GM21447 (cell line): ENCODE measurements at regions not wholly inside any gene's neighbourhood (a gene's known extent, or its start where the extent isn't known, plus 50 kb on each side); places are given as distances from the start of the nearest gene placed in this dataset.

ENCODE experiments used
- ATAC-seq: cut with Tn5 transposase; IDR thresholded peaks from one replicate; pipeline ENCODE4 v1.9.1; 2021; ENCODE audit not compliant: unreplicated experiment

GRCh38 chr2:133766164-133766832, 198.0 kb upstream of the NCKAP5 start:
- no peak for ATAC-seq

GRCh38 chr2:133768256-133768655, 200.0 kb upstream of the NCKAP5 start:
- ATAC-seq, result no peak

GRCh38 chr2:133768658-133769435, 200.6 kb upstream of the NCKAP5 start:
- no peak for ATAC-seq

GRCh38 chr2:133773854-133774653, 205.8 kb upstream of the NCKAP5 start:
- ATAC-seq, result no peak

GRCh38 chr2:133774654-133775015, 206.4 kb upstream of the NCKAP5 start:
- ATAC-seq, result no peak

DNA sequence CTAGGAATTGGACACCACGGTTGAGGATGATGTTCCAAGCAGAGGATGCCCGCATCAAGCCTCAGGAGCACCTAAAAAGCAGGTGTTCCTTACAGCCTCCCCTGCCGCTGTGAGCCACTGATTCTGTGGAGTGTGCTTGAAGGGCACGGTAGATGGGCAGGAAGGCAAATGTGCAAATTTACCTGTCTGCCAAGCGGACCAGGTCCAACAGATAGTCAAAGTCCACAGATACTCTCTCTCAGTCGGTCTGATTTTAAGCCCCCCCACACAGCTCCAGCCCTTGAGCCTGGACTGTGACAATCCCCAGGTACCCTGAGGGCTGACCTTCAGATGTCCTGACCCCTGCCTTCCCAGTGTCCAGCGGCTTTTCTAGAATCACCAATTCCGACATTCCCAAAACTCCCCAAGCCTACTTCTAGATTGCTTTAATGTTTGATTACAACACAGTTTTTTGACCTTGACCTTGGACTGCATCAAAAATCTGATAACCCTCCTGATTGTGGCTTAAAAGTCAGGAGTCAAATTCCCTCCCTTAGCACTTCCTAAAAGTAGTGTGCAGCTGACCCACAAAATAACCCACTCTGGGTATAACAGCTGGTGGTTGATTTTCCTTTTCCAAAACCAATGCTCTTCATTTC, 208.8 kb upstream of the NCKAP5 start:
- ATAC-seq, result no peak

DNA sequence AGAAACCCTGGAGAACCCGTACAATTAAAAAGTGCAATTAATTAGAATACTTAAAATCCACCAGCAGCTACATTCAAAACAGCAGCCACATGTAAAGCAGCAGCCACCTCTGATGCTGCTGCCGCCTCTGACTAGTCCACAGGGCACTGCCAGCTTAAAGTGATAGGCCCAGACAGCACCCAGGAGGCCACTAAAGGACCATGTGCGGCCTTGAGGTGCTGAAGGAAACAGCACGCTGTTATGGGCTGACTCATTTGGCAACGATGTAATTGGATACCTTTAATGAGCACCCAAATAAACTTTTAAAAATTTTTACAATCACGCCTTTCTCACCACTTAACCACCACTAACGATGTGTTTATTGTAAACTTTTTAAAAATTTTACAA, 209.3 kb upstream of the NCKAP5 start:
- ATAC-seq, result no peak

DNA sequence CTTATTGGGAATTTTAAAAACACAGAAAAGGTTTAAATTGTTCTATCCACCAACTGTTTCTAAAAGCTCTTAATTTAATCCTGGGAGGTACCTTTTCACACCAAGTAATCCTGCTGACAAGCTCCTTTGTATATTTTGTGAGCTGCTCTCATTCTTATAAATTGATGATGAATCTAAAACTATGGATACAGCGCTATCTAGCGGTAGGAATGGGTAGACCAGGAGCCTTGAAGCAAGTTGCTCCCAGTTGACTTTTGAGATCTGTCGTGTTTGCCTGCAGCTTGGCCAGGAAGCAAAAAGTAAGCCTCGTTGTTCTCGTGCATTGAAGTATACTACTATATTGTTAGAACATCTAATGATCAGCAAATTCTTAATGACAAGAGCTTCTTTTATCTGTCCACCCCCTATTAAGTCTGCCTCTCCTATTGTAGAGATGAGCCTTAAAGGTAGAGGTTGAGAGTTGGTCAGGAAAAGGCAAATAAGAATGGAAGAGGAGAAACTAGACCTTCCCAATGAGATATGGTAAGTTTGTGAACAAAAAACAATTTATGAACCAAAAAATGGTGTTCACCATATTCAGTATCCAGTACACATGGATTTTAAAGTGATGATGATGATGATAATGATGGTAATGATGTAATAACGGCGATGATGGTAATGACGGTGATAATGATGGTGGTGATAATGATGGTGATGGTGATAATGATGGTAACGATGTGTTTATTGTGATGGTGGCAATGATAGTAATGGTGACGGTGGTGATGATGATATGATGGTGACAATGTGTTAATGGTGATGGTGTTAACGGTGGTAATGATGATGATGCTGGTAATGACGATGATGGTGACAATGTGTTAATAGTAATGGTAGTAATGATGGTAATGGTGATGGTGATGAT, 212.1 kb upstream of the NCKAP5 start:
- no peak for ATAC-seq

DNA sequence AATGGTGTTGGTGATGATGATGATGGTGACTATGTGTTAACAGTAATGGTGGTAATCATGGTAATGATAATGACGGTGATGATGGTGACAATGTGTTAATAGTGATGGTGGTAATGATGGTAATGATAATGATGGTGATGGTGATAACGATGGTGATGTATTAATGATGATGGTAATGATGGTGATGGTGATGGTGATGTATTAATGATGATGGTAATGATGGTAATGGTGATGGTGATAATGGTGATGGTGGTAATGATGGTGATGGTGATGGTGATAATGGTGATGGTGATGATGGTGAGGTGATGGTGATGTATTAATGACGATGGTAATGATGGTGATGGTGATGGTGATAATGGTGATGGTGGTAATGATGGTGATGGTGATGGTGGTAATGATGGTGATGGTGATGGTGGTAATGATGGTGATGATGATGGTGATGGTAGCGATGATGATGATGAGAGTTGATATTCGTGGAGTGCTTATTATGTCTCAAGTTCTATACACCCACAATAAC, 212.8 kb upstream of the NCKAP5 start:
- ATAC-seq, result no peak

DNA sequence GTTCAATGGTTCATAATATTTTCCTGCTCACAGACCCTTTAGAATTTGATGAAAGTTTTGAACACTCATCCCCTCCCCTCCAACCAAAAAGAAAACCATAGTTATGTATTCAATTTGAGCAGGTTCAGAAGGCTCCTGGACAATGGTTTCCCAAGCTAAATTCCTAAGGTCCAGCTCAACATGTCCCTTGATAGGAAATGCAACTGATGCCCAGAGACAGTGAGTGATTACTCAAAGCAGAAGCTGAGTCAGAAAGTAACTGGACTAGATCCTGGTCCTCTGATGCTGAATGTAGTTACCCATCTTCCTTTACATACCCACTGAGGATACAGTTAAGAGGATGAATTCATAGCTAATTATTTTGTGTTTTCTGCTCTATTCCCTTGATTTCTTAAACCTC, 218.9 kb upstream of the NCKAP5 start:
- no peak for ATAC-seq

- ATAC-seq, result no peak
Observed at GRCh38 chr2:133787651-133788050, 219.4 kb upstream of the NCKAP5 start.

DNA sequence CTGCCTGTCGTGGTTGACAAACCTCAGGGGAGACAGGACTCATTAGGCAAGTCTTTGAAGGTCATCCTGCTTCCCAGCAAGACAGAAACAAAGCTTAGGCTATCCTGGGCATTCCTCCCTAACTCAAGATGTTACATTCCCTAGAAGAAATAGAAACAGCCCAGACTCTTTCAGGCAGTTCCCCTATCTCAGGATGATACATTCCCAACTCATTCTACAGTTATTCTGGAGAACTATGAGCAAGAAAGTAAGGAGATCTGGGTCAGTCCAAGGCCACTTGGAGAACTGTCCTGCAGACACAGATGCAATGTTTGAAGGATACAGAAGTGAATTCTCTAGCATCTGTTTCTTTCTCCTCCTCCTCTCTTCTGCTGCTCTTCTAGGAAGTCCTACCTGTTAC, 220.1 kb upstream of the NCKAP5 start:
- no peak for ATAC-seq

GRCh38 chr2:133789743-133790142, 221.5 kb upstream of the NCKAP5 start:
- no peak for ATAC-seq

DNA sequence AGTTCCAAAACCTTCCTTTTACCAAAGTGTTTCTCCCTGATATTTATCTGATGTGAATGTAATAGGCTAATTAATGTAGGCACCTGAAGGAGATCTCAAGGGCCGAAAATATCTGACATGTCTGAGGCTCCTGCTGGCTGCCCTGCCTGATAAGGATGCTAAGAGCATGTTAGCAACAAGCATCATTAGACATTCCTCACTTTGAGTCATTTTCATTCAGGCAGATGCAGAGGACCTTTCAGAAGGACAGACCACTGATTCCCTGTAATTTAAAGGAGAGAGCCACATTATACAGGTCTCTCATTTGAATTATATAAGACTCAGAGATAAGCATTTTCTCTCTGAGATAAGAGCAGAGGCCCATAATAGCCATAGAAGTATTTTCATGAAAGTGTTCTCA, 222.4 kb upstream of the NCKAP5 start:
- no peak for ATAC-seq

DNA sequence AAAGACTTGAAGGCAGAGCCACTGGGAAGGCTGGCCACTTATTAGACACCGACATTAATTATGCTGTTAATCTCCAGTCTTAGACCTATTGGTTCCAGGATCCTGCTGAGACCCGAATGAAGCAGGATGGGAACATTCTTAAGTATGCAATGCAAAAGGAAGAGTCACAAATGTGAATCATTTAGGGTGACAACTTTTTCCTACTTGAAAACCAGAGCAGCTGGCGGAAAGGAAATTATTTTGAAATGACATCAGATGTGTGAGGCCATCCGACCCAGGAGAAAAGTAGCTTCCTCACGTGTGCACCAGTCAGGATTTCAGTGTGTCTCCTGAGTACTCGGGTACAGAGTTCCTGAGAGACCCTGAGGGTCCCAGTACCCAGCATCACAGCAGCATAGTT, 222.9 kb upstream of the NCKAP5 start:
- ATAC-seq, result no peak

GRCh38 chr2:133792223-133792622, 224.0 kb upstream of the NCKAP5 start:
- no peak for ATAC-seq

DNA sequence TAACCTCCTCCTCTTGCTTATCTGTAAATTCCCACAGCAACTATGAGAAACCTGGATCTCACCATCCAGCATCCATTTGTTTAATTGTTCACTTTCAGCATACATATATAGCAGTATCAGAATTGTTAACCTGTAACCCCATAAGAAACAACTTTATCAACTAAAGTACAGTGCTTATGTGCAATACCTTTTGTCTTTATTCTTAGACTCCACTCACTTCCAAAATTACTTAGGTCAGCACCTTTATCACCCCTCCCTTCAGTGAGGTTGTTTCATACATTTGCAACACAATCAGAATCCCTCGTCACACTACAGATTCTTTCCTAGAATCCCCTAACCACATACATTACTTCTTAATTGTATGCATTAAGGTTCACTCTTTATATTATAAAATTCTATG, 225.9 kb upstream of the NCKAP5 start:
- ATAC-seq, result no peak

- ATAC-seq, result no peak
Observed at GRCh38 chr2:133801946-133802345, 233.7 kb upstream of the NCKAP5 start.

DNA sequence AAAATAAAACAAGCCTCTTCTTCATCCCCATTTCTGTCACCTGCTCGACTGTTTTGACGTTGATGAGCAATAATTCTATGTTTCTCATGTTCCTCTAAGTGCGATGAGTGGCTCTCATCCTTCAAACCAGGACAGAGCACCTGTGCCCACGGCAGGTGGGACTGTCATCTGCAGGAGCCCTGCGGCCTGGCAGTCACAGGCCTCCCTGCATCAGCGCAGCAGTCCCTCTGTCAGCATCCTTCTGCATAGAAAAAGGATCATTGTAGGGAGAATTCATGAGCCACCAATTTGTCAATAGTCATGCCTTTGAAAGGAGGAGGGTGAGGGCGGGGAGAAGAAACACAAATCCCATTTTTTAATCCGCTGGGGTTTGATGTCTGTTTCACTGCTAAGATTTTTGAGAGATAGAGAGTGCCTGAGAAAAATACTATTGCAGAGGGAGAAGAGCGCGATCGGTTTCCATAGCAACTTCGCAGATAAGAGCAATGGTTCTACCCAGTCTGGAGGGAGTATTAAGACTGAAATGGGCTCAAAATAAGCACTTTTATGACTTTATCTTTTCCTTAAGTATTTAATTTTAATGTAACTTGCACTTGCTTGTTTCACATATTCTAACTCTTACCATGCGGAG, 234.3 kb upstream of the NCKAP5 start:
- ATAC-seq, result no peak

- no peak for ATAC-seq
Observed at GRCh38 chr2:133806564-133806963, 238.3 kb upstream of the NCKAP5 start.
